ENCODE measurements at regions not wholly inside any gene's neighbourhood (a gene's known extent, or its start where the extent isn't known, plus 50 kb on each side); places are given as distances from the start of the nearest gene placed in this dataset.
"Not testable (repeated sequence)": the region's sequence is repeated elsewhere in the genome, so short reads cannot be mapped to it uniquely, and the experiment has no call there.

DNA sequence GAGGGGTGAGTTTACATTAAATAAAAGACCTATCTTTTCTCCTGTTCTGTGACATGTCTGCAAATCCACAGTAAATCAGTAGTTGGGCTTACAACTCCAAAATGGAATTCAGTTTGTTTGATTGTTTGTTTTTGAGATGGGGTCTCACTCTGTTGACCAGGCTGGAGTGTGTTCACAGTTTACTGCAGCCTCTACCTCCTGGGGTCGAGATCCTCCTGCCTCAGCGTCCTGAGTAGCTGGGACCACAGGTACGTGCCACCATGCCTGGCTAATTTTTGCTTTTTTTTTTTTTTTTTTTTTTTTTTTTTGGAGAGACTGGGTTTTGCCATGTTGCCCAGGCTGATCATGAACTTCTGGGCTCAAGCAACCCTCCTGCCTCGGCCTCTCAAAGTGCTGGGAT lies 63.5 kb upstream of the ADPGK start:
- H3K4me1 ChIP-seq (ENCODE audit: control insufficient read depth in 1 of 2, insufficient read depth in 1 of 2, low read depth in 1 of 2, low read length in 1 of 2), result no peaks in the 10 kb centered on the region
- no peaks in the 10 kb centered on the region for H3K36me3 ChIP-seq
- H3K27ac ChIP-seq, result no peak overlapping the region
- peaks cover 83% of the 10 kb centered on the region for H3K27me3 ChIP-seq
- H3K9me3 ChIP-seq, result no peaks in the 10 kb centered on the region
- TF ChIP-seq, protein P1, sequence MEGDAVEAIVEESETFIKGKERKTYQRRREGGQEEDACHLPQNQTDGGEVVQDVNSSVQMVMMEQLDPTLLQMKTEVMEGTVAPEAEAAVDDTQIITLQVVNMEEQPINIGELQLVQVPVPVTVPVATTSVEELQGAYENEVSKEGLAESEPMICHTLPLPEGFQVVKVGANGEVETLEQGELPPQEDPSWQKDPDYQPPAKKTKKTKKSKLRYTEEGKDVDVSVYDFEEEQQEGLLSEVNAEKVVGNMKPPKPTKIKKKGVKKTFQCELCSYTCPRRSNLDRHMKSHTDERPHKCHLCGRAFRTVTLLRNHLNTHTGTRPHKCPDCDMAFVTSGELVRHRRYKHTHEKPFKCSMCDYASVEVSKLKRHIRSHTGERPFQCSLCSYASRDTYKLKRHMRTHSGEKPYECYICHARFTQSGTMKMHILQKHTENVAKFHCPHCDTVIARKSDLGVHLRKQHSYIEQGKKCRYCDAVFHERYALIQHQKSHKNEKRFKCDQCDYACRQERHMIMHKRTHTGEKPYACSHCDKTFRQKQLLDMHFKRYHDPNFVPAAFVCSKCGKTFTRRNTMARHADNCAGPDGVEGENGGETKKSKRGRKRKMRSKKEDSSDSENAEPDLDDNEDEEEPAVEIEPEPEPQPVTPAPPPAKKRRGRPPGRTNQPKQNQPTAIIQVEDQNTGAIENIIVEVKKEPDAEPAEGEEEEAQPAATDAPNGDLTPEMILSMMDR (IDR thresholded peaks at IDR 0.05), result no peak
- no peak overlapping the region for H3K4me3 ChIP-seq (ENCODE audit: low read depth in 1 of 2, low read length in 1 of 2)

DNA sequence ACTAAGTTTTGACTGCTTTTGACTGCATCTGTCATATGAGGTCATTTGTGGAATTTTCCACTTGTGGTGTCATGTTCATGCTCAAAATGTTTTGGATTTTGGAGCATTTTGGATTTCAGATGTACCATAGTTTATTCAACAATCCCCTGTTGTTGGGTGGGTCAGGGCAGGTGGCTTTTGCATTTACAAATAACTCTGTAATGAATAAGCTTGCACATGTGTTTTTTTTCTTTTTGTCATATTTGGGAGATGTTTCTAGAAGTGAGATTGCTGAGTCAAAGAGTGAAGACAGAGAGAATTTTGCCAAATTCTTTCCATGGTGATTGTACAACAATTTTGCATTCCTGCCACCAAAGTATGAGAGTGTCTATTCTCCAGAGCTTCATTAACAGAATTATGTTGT lies 62.4 kb upstream of the ADPGK start:
- no peaks in the 10 kb centered on the region for H3K4me1 ChIP-seq (ENCODE audit: control insufficient read depth in 1 of 2, insufficient read depth in 1 of 2, low read depth in 1 of 2, low read length in 1 of 2)
- no peak overlapping the region for H3K27ac ChIP-seq
- H3K4me3 ChIP-seq (ENCODE audit: low read depth in 1 of 2, low read length in 1 of 2), result no peak overlapping the region
- TF ChIP-seq, protein P1 (IDR thresholded peaks at IDR 0.05), result no peak
- H3K27me3 ChIP-seq, result peaks cover 76% of the 10 kb centered on the region
- no peaks in the 10 kb centered on the region for H3K36me3 ChIP-seq
- H3K9me3 ChIP-seq, result no peaks in the 10 kb centered on the region

DNA sequence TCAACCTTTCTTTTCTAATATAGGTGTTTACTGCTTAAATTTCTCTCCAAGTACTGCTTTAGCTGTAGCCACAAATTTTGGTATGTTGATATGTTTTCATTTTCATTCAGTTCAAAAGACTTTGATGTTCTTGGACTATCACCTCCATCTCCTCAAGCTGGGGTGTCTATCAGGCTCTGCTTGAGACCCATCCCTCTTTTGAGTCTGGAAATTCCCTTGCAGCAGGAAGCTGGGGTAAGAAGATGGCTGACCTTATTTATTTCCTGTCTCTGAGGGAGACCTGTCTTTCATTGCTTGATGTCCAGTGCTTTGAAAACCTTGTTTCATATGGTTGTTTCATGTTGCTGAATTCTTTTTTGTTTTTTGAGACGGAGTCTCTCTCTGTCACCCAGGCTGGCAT lies 60.5 kb upstream of the ADPGK start:
- Histone ChIP-seq H3K27ac (no peak overlapping the region), H3K36me3 (no peaks in the 10 kb centered on the region), H3K9me3 (no peaks in the 10 kb centered on the region), H3K4me1 (ENCODE audit: control insufficient read depth in 1 of 2, insufficient read depth in 1 of 2, low read depth in 1 of 2, low read length in 1 of 2) (no peaks in the 10 kb centered on the region), H3K4me3 (ENCODE audit: low read depth in 1 of 2, low read length in 1 of 2) (no peak overlapping the region), H3K27me3 (peaks cover 56% of the 10 kb centered on the region)
- TF ChIP-seq, protein P1 (IDR thresholded peaks at IDR 0.05), result no peak

DNA sequence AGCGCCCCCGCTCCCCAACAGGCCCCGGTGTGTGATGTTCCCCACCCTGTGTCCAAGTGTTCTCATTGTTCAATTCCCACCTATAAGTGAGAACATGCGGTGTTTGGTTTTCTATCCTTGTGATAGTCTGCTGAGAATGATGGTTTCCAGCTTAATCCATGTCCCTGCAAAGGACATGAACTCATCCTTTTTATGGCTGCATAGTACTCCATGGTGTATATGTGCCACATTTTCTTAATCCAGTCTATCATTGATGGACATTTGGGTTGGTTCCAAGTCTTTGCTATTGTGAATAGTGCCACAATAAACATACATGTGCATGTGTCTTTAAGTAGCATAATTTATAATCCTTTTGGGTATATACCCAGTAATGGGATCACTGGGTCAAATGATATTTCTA lies 59.8 kb upstream of the ADPGK start:
- not testable (repeated sequence) for H3K4me1 ChIP-seq (ENCODE audit: control insufficient read depth in 1 of 2, insufficient read depth in 1 of 2, low read depth in 1 of 2, low read length in 1 of 2); H3K4me3 ChIP-seq (ENCODE audit: low read depth in 1 of 2, low read length in 1 of 2); H3K36me3 ChIP-seq; H3K27ac ChIP-seq; H3K9me3 ChIP-seq
- peaks cover 49% of the 10 kb centered on the region for H3K27me3 ChIP-seq

DNA sequence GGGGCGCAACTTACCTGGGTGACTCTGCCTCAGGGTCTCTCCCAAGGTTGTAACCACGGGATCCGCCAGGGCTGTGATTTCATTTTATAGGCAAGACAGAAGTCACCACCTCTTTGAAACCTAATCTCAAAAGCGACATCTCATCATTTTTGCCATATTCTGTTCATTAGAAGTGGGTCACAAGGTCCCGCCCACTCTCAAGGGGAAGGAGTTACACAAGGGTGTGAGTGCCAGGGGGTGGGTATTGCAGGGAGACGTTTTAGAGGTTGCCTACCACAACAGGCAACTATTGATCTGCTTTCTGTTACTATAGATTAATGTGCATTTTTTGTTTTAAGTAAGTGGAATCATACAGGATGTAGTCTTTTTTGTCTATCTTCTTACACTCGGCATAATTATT lies 56.6 kb upstream of the ADPGK start:
- Histone ChIP-seq H3K9me3 (no peaks in the 10 kb centered on the region), H3K27ac (no peak overlapping the region), H3K27me3 (peaks cover 19% of the 10 kb centered on the region), H3K4me3 (ENCODE audit: low read depth in 1 of 2, low read length in 1 of 2) (no peak overlapping the region), H3K36me3 (no peaks in the 10 kb centered on the region), H3K4me1 (ENCODE audit: control insufficient read depth in 1 of 2, insufficient read depth in 1 of 2, low read depth in 1 of 2, low read length in 1 of 2) (peaks cover 0 to 7% of the 10 kb centered on the region in 2 experiments)
- TF ChIP-seq, protein P1 (IDR thresholded peaks at IDR 0.05), result no peak

DNA sequence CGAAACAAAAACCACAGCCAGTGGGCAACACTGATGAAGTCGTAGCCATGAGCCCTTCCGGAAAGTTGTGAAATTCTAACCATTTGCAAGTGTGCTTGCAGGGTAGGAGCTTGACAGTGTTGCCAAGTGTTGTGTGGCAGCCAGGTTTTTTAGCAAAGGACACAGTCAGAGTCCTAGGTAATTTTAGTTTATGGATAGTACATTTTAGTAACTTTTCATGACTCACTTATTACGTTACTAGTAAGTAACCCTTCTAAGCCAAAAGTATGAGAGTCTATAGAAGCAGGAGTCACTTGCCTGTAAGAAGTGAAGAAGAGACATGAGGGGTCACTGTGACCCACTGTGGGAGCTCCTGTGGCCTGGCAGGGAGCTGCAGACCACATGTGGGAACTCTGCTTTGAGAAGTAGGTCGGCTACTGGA lies 54.8 kb upstream of the ADPGK start:
- Histone ChIP-seq H3K4me3 (ENCODE audit: low read depth in 1 of 2, low read length in 1 of 2) (no peak overlapping the region), H3K27ac (peak overlapping the region; percentile 43), H3K36me3 (no peaks in the 10 kb centered on the region), H3K9me3 (no peaks in the 10 kb centered on the region), H3K27me3 (peaks cover 16% of the 10 kb centered on the region), H3K4me1 (ENCODE audit: control insufficient read depth in 1 of 2, insufficient read depth in 1 of 2, low read depth in 1 of 2, low read length in 1 of 2) (peaks cover 0 to 18% of the 10 kb centered on the region in 2 experiments)
- TF ChIP-seq, protein P1 (IDR thresholded peaks at IDR 0.05), result no peak

Measured in neutrophil (primary cell).